NCI-H2029 (cell line): ENCODE measurements at regions not wholly inside any gene's neighbourhood (a gene's known extent, or its start where the extent isn't known, plus 50 kb on each side); places are given as distances from the start of the nearest gene placed in this dataset.

ENCODE experiments used
- DNase-seq: peaks from one replicate; lab custom pipeline; 2025; lab: John Stamatoyannopoulos, UW

DNA sequence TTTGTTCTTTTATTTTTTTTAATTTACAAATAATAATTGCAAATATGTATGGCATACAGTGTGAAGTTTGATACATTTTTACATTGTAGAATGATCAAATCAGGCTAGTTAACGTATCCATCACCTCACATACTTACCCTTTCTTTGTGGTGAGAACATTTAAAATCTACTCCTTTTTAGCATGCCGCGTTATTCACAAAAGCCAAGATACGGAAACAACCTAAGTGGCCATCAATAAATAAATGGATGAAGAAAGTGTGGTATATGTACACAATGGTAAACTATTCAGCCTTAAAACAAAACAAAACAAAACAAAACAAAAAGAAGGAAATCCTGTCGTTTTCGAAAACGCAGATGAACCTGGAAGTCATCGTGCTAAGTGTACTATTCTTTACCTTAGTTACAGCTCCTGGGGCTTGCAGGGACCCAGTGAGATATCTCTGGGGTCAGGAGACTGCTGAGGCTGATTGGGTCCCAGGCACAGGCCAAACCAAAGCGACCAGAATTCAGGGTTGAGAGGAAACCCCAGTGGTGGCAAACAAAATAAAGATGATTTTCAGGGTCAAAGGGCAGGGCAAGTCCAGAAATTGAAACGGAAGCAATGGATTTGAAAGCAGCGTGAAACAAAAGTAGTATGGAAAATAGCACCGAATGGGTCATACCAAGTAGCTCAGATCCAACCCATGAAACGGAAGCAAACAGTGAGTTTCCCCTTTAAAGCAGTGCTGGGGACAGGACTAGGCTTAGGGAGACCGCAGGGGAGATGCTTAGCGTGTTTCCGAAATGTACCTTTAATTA, 188.2 kb downstream of the PLPP3 start:
- no peak for DNase-seq

GRCh38 chr1:56390232-56390867, 189.0 kb downstream of the PLPP3 start:
- DNase-seq = no peak

DNA sequence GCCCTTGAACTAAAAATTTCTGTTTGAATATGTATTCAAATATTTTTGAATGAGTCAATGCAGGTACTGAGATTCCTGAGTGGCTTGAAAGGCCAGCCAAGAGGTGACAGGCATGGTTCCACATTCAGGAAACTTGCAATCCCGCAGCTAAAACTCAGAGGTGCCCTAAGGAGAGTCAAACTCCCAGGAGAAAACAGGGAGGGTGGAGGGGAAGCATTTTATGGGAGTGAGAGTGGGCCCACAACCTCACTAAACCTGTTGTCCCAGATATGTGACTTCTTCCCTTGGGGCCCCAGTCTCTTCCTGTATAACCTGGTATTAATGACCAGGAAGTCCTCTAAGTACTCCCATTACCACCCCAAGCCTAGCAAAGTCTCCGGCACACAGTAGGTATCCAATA, 189.6 kb downstream of the PLPP3 start:
- DNase-seq = no peak

DNA sequence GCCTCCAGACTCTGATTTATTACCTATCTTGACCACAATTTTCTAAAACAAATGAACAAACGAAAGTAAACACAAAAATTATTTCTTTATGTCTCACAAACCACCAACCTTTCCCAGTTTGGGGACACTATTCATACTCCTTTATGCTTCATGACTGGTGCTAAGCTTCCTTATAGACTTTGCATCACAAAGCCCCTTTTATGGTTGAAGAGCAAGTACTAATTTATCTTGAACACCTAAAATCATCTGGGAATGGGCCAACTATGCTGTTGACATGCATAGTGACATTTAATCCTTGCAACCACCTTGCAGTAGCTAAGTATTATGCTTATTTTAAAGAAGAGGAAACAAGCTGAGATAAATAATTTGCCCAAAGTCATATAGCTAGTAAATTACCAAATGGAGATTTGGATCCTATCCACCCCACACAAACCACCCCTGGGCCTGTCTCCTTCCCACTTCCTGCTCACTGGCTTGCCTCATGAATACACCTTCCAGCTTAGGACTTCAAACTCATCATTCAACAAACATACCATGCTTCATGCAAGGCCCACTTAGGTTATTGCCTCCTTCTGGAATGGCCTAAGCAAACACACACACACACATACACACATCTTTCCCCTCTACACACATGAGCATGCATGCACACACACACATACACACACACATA, 192.2 kb downstream of the PLPP3 start:
- peak; percentile 76 for DNase-seq

- DNase-seq = no peak
Measured at GRCh38 chr1:56385314-56385713, 194.0 kb downstream of the PLPP3 start.

GRCh38 chr1:56382929-56383328, 196.4 kb downstream of the PLPP3 start:
- peak; percentile 43 for DNase-seq

DNA sequence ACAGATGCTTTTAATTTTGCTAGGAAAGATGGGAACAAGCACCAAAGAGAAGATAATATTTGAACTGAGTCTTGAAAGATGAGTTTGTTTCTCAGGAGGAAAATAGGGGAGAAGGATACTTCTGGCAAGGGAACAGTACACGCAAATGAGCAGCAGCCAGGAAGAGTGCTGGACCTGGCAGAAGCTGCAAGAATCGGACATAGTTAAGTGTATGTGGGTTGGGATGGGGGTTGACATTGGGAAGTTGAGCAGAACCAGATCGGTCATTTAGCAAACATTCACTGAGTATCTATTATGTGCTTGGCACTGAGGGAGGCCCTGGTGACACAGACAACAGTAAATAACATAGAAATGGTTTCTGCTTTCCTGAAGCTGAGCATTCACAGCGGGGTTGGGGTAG, 198.8 kb downstream of the PLPP3 start:
- peak; percentile 28 for DNase-seq

- DNase-seq = peak; percentile 23
Measured at GRCh38 chr1:56378341-56379070, 200.9 kb downstream of the PLPP3 start.

DNA sequence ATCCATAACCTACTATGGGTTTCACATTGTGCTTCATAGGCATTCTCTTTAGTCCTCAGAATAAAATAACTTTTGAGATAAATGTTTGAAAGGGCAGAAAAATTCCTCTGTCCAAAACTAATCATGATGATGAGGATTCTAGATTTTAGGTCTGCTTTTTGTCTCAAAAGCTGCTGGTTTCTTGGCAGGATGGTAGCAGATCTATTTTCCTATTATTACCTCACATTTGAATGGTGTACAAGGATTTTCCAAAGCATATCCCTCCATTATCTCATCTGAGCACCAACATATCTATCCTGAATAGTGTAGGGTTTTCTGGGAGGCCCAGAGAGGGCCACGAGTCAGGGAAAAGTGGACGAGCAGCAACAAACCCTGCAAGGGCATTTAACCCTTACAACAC, 201.9 kb downstream of the PLPP3 start:
- DNase-seq = no peak

- peak; percentile 31 for DNase-seq
Measured at GRCh38 chr1:56376188-56376984, 203.0 kb downstream of the PLPP3 start.

GRCh38 chr1:56375326-56375804, 204.0 kb downstream of the PLPP3 start:
- DNase-seq = peak; percentile 95

DNA sequence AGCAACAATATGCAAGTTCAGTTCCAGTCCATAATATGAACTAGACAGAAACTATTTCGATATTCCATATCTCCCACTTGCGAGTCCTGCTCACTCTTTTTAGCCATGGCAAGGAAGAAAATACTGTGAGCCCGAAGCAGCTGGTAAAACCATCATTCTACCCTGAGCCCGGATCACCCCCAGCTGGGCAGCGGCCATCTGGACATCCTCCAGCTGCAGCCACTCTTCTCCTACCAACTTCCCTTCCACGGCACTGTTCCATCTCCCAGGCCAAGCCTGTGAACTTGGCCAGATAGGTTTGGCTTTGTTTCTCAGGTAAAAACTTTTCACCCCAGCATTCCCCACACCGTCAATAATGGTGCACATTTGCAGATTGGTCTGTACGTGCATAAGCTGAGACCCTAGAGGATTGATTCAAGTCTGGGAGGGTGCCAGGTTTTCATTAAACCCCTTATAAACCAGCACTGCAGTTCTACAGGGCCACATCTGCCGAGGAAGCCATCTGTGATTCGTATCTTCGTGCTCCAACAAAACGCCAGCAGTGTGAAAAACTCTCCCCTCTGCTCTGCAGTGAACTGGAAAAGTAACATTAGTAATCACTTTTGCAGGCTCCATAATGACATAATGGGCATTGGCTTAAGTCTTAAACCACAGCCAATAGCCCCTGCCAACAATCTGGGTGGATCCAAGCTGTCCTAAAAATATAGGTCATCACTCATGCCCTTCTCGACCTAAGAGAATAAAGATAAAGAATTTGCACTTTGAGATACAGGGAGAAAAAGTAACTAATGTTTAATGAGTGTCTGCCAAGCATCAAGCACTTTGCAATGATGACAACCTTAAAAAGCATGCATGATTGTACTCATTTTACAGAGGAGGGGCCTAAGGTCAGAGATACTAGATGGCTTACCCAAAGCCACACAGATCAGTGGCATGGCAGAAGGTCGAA, 205.1 kb downstream of the PLPP3 start:
- DNase-seq = peak; percentile 40

DNA sequence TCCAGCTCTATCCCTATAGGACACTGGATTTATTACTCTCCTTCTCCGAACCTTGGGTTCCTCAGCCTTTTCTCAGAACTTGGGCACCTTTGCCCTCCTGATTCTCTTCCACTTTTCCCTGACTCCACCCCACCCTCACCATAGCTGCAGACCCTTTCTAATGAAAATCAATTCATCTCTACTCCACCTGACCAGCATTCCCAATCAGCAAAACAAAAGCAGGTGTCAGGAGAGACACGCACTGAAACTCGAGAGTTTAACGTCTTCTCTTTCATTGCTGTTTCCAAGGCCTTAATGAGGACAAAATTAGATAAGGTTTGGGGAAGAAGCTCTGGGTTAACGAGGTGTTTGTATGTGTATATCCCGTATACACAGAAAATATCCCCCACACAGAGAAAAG, 208.8 kb downstream of the PLPP3 start:
- no peak for DNase-seq

DNA sequence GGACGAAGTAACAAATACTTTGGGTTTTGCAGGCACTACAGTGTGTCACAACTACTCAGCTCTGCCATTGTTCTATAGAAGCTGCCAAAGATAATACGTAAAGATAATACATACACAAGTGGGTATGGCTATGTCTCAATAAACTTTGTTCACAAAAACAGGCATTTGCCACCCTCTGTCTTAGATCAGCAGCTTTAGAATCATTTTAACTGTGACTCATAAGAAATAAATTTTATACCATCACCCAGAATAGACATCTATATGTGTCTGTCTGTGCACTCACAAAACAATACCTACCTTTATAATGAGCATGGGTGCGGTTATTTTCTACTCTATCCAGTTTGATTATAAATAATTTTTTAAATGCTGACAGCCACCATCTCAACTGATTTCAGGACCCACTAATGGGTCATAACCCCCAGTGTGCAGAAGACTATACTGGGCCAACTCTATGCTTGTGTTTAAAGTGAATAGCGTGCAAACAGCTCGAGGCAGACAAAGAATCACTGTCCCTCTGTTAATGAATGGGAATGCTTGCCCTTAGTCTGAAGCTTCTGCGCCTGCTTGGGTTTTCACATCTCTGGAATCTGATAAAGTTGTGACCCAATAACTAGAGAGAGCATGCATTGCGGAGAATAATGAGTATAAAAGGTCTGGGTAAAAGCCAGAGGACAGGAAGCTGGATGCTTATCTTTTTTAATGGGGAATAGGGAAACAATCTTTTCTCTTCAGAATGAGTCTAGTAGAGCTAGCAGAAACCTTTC, 216.2 kb downstream of the PLPP3 start:
- no peak for DNase-seq

GRCh38 chr1:56360021-56360420, 219.3 kb downstream of the PLPP3 start:
- no peak for DNase-seq

DNA sequence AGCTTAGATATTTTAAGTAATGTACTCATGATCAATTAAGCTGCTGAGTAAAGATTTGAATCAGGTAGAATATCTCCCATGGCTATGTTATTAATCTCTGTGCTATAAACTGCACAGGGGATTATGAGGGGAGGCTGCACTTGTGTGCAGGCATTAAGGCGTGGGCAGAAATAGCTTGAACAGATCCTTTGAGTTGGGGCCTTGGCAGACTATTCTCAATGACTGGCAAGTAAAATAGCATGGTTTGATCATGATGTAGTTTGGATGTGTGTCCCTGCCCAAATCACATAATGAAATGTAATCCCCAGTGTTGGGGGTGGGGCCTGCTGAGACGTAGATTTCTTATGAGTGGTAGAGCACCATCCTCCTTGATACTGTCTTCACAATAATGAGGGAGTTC, 220.3 kb downstream of the PLPP3 start:
- no peak for DNase-seq

- DNase-seq = no peak
Measured at GRCh38 chr1:56357927-56358690, 221.3 kb downstream of the PLPP3 start.

GRCh38 chr1:56356376-56356990, 222.9 kb downstream of the PLPP3 start:
- DNase-seq = no peak
